ENCODE measurements at regions not wholly inside any gene's neighbourhood (a gene's known extent, or its start where the extent isn't known, plus 50 kb on each side); places are given as distances from the start of the nearest gene placed in this dataset.

- Histone ChIP-seq H3K36me3 (no peaks in the 10 kb centered on the region), H3K4me1 (no peaks in the 10 kb centered on the region), H3K27me3 (no peaks in the 10 kb centered on the region), H3K4me3 (no peak overlapping the region), H3K9me3 (no peaks in the 10 kb centered on the region), H3K27ac (no peak overlapping the region)
- TF ChIP-seq, protein P1, sequence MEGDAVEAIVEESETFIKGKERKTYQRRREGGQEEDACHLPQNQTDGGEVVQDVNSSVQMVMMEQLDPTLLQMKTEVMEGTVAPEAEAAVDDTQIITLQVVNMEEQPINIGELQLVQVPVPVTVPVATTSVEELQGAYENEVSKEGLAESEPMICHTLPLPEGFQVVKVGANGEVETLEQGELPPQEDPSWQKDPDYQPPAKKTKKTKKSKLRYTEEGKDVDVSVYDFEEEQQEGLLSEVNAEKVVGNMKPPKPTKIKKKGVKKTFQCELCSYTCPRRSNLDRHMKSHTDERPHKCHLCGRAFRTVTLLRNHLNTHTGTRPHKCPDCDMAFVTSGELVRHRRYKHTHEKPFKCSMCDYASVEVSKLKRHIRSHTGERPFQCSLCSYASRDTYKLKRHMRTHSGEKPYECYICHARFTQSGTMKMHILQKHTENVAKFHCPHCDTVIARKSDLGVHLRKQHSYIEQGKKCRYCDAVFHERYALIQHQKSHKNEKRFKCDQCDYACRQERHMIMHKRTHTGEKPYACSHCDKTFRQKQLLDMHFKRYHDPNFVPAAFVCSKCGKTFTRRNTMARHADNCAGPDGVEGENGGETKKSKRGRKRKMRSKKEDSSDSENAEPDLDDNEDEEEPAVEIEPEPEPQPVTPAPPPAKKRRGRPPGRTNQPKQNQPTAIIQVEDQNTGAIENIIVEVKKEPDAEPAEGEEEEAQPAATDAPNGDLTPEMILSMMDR (IDR thresholded peaks at IDR 0.05): no peak
- DNase-seq: no peak
- intact Hi-C loops (cut with DNase I; ENCODE audit: low total_unique reads): no loop called here
These were observed 944.8 kb upstream of the CNTNAP5 start for GRCh38 chr2:123080331-123080730.

DNA sequence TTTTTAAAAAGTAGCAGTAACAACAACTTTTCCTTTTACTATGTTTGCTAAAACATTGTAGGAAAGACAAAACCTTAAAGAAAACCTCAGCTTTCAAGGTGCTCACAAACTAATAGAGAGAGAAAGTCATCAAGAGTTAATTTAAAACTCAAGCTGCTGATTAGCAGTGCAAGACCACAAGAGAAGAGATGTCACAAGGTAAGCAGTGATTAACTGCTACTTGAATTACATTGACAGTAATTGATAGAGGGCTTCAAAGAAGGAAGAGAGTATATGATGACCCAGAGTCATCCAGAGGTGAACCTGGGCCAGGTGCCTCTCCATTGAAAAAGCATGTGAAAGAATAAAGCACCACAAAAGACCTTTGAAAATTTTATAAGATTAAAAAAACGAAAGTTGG is 939.6 kb upstream of the CNTNAP5 start:
- Histone ChIP-seq H3K9me3 (no peaks in the 10 kb centered on the region), H3K4me1 (no peaks in the 10 kb centered on the region), H3K36me3 (no peaks in the 10 kb centered on the region), H3K4me3 (no peak overlapping the region), H3K27ac (no peak overlapping the region), H3K27me3 (no peaks in the 10 kb centered on the region)
- intact Hi-C loops (cut with DNase I; ENCODE audit: low total_unique reads): no loop called here
- DNase-seq: no peak
- TF ChIP-seq, protein P1 (IDR thresholded peaks at IDR 0.05): no peak

GRCh38 chr2:123086613-123087385 is 938.3 kb upstream of the CNTNAP5 start:
- intact Hi-C loops (cut with DNase I; ENCODE audit: low total_unique reads): no loop called here
- no peaks in the 10 kb centered on the region for H3K4me1 ChIP-seq
- no peak for DNase-seq
- TF ChIP-seq, protein P1 (IDR thresholded peaks at IDR 0.05): no peak
- no peak overlapping the region for H3K27ac ChIP-seq
- H3K27me3 ChIP-seq: no peaks in the 10 kb centered on the region
- no peaks in the 10 kb centered on the region for H3K9me3 ChIP-seq
- no peak overlapping the region for H3K4me3 ChIP-seq
- no peaks in the 10 kb centered on the region for H3K36me3 ChIP-seq

DNA sequence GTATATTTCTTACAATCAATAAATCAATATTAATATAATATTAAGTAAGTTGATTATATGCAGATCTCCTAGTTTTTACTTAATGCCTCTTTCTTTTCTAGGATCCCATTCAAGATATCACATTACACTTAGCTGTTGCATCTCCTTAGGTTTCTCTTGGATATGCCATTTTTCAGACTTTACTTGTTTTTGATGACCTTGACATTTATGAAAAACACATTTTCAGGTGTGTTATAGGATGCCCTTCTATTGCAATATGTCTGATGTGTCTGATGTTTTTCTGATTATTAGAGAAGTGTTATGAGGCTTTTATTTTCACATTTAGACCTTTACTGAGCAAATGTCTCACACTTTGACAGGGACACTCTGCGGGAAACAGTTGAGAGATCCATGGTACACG is 933.6 kb upstream of the CNTNAP5 start:
- TF ChIP-seq, protein P1 (IDR thresholded peaks at IDR 0.05): no peak
- Histone ChIP-seq H3K4me3 (no peak overlapping the region), H3K36me3 (no peaks in the 10 kb centered on the region), H3K27ac (no peak overlapping the region), H3K4me1 (no peaks in the 10 kb centered on the region), H3K9me3 (no peaks in the 10 kb centered on the region), H3K27me3 (no peaks in the 10 kb centered on the region)
- no peak for DNase-seq
- intact Hi-C loops (cut with DNase I; ENCODE audit: low total_unique reads): no loop called here

- no peak overlapping the region for H3K4me3 ChIP-seq
- TF ChIP-seq, protein P1 (IDR thresholded peaks at IDR 0.05): no peak
- no peaks in the 10 kb centered on the region for H3K36me3 ChIP-seq
- no peaks in the 10 kb centered on the region for H3K9me3 ChIP-seq
- H3K27me3 ChIP-seq: no peaks in the 10 kb centered on the region
- intact Hi-C loops (cut with DNase I; ENCODE audit: low total_unique reads): no loop called here
- no peaks in the 10 kb centered on the region for H3K4me1 ChIP-seq
- DNase-seq: no peak
- no peak overlapping the region for H3K27ac ChIP-seq
These were observed 931.9 kb upstream of the CNTNAP5 start for GRCh38 chr2:123093199-123093598.
